NCI-H2107 treated with DMSO at 0.1 percent for 48 hours (cell line): ENCODE measurements at regions not wholly inside any gene's neighbourhood (a gene's known extent, or its start where the extent isn't known, plus 50 kb on each side); places are given as distances from the start of the nearest gene placed in this dataset.

Experiments used
- DNase-seq: peaks from one replicate; lab custom pipeline; 2025; ENCODE audit not compliant: unreplicated experiment; lab: John Stamatoyannopoulos, UW

- no peak for DNase-seq
Observed at GRCh38 chrX:42624524-42624923, 153.4 kb downstream of the PPP1R2C start.

- DNase-seq: no peak
Observed at GRCh38 chrX:42619068-42619467, 158.9 kb downstream of the PPP1R2C start.

GRCh38 chrX:42616981-42617380 lies 161.0 kb downstream of the PPP1R2C start:
- DNase-seq: no peak

- DNase-seq: no peak
Observed at GRCh38 chrX:42615161-42615563, 162.8 kb downstream of the PPP1R2C start.

GRCh38 chrX:42606591-42606990 lies 171.4 kb downstream of the PPP1R2C start:
- no peak for DNase-seq

- DNase-seq: no peak
Observed at GRCh38 chrX:42604302-42604701, 173.7 kb downstream of the PPP1R2C start.

GRCh38 chrX:42603016-42603415 lies 174.9 kb downstream of the PPP1R2C start:
- no peak for DNase-seq

- DNase-seq: no peak
Observed at GRCh38 chrX:42602566-42602965, 175.4 kb downstream of the PPP1R2C start.

GRCh38 chrX:42602136-42602535 lies 175.8 kb downstream of the PPP1R2C start:
- DNase-seq: no peak

- DNase-seq: no peak
Observed at GRCh38 chrX:42597481-42597880, 180.5 kb downstream of the PPP1R2C start.

GRCh38 chrX:42585842-42586621 lies 191.9 kb downstream of the PPP1R2C start:
- no peak for DNase-seq

GRCh38 chrX:42577936-42578470 lies 200.0 kb downstream of the PPP1R2C start:
- DNase-seq: no peak

GRCh38 chrX:42567268-42567667 lies 210.7 kb downstream of the PPP1R2C start:
- no peak for DNase-seq

- DNase-seq: no peak
Observed at GRCh38 chrX:42565739-42566138, 212.2 kb downstream of the PPP1R2C start.

- DNase-seq: no peak
Observed at GRCh38 chrX:42546800-42547199, 231.2 kb downstream of the PPP1R2C start.

GRCh38 chrX:42544883-42545282 lies 233.1 kb downstream of the PPP1R2C start:
- DNase-seq: no peak

GRCh38 chrX:42541554-42541953 lies 236.4 kb downstream of the PPP1R2C start:
- DNase-seq: no peak

- DNase-seq: no peak
Observed at GRCh38 chrX:42540146-42540545, 237.8 kb downstream of the PPP1R2C start.

- no peak for DNase-seq
Observed at GRCh38 chrX:42538405-42538804, 239.6 kb downstream of the PPP1R2C start.

- DNase-seq: no peak
Observed at GRCh38 chrX:42536286-42536685, 241.7 kb downstream of the PPP1R2C start.

GRCh38 chrX:42535233-42535632 lies 242.7 kb downstream of the PPP1R2C start:
- DNase-seq: no peak

GRCh38 chrX:42533761-42534160 lies 244.2 kb downstream of the PPP1R2C start:
- no peak for DNase-seq

GRCh38 chrX:42531441-42531840 lies 246.5 kb downstream of the PPP1R2C start:
- no peak for DNase-seq
